OCI-LY1 (cell line): ENCODE measurements at regions not wholly inside any gene's neighbourhood (a gene's known extent, or its start where the extent isn't known, plus 50 kb on each side); places are given as distances from the start of the nearest gene placed in this dataset.

Source experiments
- CTCF ChIP-seq: fragments of 200-600 bp; sonication (generic), shearing (Covaris generic); IDR thresholded peaks from 2 replicates; pipeline ENCODE4 v1.5.1; 2017; ENCODE audit warnings: mild to moderate bottlenecking, antibody characterized with exemption, low read length, moderate library complexity, mixed read lengths
- EZH2 ChIP-seq: fragments of 200-600 bp; sonication (generic), shearing (Covaris generic); IDR thresholded peaks from 2 replicates; pipeline ENCODE4 v1.8.0; 2017; ENCODE audit warnings: borderline replicate concordance, mixed run types, mild to moderate bottlenecking, antibody characterized with exemption, low read length, moderate library complexity, mixed read lengths

DNA sequence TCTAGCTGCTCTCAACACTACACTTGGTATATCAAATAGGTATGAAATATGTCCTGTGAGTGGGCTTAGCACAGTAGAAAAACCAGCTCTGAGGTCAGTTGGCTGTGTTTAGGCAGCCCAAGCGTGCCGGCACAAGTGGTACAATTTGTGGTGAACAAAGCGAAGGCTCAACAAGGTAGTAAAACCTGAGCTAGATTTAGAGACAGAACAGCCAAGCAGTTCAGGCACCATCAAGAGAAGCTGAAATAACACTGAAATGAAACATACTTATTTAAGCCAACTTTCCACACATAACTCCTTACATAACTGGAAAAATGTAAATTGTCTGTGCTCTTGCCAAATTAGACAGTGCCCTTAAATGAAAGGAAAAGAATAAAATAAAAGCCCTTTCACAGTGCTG is 596.8 kb upstream of the FBXO33 start:
- TF ChIP-seq CTCF (no peak), EZH2 (no peak)
